Trophoblast cell (in vitro differentiated cells and primary cell): ENCODE measurements at regions not wholly inside any gene's neighbourhood (a gene's known extent, or its start where the extent isn't known, plus 50 kb on each side); places are given as distances from the start of the nearest gene placed in this dataset.
"Not testable (repeated sequence)": the region's sequence is repeated elsewhere in the genome, so short reads cannot be mapped to it uniquely, and the experiment has no call there.

Experiments
- DNase-seq, 2 donors: peaks; one replicate each; pipeline ENCODE4 v3.0.0-alpha.2; 2016
- H2AFZ ChIP-seq: 2 replicates; pipeline ENCODE4 v1.6.1; 2013; ENCODE audit warnings: low read length, moderate library complexity, mild to moderate bottlenecking; ENCODE audit not compliant: insufficient read depth, poor library complexity
- H2AK5ac ChIP-seq: 2 replicates; pipeline ENCODE4 v1.6.1; 2013; ENCODE audit warnings: mild to moderate bottlenecking, low read length
- H2BK120ac ChIP-seq: 2 replicates; pipeline ENCODE4 v1.6.1; 2013; ENCODE audit warnings: low read length, mild to moderate bottlenecking, moderate library complexity; ENCODE audit not compliant: insufficient read depth, poor library complexity
- H2BK12ac ChIP-seq: 2 replicates; pipeline ENCODE4 v1.6.1; 2013; ENCODE audit warnings: mild to moderate bottlenecking, low read length, moderate library complexity
- H2BK5ac ChIP-seq: 2 replicates; pipeline ENCODE4 v1.6.1; 2013; ENCODE audit warnings: low read length, low read depth, moderate library complexity, mild to moderate bottlenecking; ENCODE audit not compliant: poor library complexity
- H3K14ac ChIP-seq: 2 replicates; pipeline ENCODE4 v1.6.1; 2013; ENCODE audit warnings: mild to moderate bottlenecking, low read length
- H3K18ac ChIP-seq: 2 replicates; pipeline ENCODE4 v1.6.1; 2013; ENCODE audit warnings: mild to moderate bottlenecking, low read length
- H3K23ac ChIP-seq: 2 replicates; pipeline ENCODE4 v1.6.1; 2013; ENCODE audit warnings: low read length
- H3K27ac ChIP-seq: 2 replicates; pipeline ENCODE4 v1.5.1; 2013; ENCODE audit warnings: low read depth, mild to moderate bottlenecking, inconsistent platforms, low read length, moderate library complexity
- H3K27me3 ChIP-seq: 2 replicates; pipeline ENCODE4 v1.6.1; 2013; ENCODE audit warnings: inconsistent platforms, mild to moderate bottlenecking, low read length, moderate library complexity; ENCODE audit not compliant: insufficient read depth
- H3K36me3 ChIP-seq, 2 experiments: 1 replicate in 1 of 2; 2 replicates in 1 of 2; pipeline ENCODE4 v1.6.1; 2013; ENCODE audit warnings: low read length in 2 of 2, mild to moderate bottlenecking in 2 of 2, moderate library complexity in 1 of 2; ENCODE audit not compliant: insufficient read depth in 2 of 2, control insufficient read depth in 1 of 2
- H3K4ac ChIP-seq: 2 replicates; pipeline ENCODE4 v1.6.1; 2013; ENCODE audit warnings: low read depth, mild to moderate bottlenecking, low read length, moderate library complexity
- H3K4me1 ChIP-seq, 2 experiments: 1 replicate in 1 of 2; 2 replicates in 1 of 2; pipeline ENCODE4 v1.6.1; 2013; ENCODE audit warnings: low read length in 2 of 2, mild to moderate bottlenecking in 2 of 2, moderate library complexity in 1 of 2; ENCODE audit not compliant: insufficient read depth in 2 of 2, control insufficient read depth in 1 of 2
- H3K4me2 ChIP-seq: 2 replicates; pipeline ENCODE4 v1.6.1; 2013; ENCODE audit warnings: inconsistent platforms, mild to moderate bottlenecking, low read length, moderate library complexity
- H3K4me3 ChIP-seq: 2 replicates; pipeline ENCODE4 v1.5.1; 2013; ENCODE audit warnings: mild to moderate bottlenecking, low read depth, low read length, inconsistent platforms
- H3K79me1 ChIP-seq: one replicate; pipeline ENCODE4 v1.6.1; 2013; ENCODE audit warnings: low read length
- H3K79me2 ChIP-seq: 2 replicates; pipeline ENCODE4 v1.6.1; 2013; ENCODE audit warnings: low read length, mild to moderate bottlenecking; ENCODE audit not compliant: control insufficient read depth, insufficient read depth, poor library complexity
- H3K9ac ChIP-seq: 2 replicates; pipeline ENCODE4 v1.6.1; 2013; ENCODE audit warnings: mild to moderate bottlenecking, low read length
- H3K9me3 ChIP-seq: 2 replicates; pipeline ENCODE4 v1.6.1; 2013; ENCODE audit warnings: low read depth, mild to moderate bottlenecking, control low read depth, inconsistent platforms, low read length; ENCODE audit not compliant: insufficient read depth
- H4K12ac ChIP-seq: 2 replicates; pipeline ENCODE4 v1.6.1; 2013; ENCODE audit warnings: low read depth, mild to moderate bottlenecking, low read length, moderate library complexity
- H4K8ac ChIP-seq: 2 replicates; pipeline ENCODE4 v1.6.1; 2013; ENCODE audit warnings: low read depth, mild to moderate bottlenecking, low read length, moderate library complexity
- H4K91ac ChIP-seq: one replicate; pipeline ENCODE4 v1.6.1; 2013; ENCODE audit warnings: low read depth, mild to moderate bottlenecking, low read length, moderate library complexity
- WGBS: extraction: QIAGEN DNeasy Blood & Tissue Kit; methylation state at CpG from one replicate; pipeline ENCODE4 v1.1.7; 2013; ENCODE audit warnings: missing lambda C conversion rate; ENCODE audit not compliant: insufficient read length, insufficient coverage; ENCODE audit errors: extremely low coverage; 5-methylcytosine and 5-hydroxymethylcytosine counted together

DNA sequence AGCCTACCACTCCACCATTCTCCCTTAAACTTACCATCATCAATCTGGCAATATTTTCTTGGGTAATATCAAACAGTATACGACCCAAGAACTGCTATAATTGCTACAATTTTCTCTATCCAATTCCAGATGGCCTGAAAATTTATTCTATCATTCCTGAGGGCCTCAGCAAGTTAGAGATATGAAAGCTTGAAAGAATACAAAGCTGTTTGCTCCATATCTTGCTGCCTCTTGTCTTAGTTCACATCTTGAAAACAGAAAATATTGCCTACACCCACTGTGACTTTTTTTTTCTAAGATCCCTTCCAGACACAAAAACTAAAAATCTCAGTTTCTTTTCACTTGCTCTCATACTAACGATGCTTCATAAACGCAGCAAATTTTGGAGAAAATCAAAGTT is 898.9 kb downstream of the OTOL1 start:
- WGBS, result no CpG with 5 or more reads among the region's 3 CpGs

GRCh38 chr3:162398554-162398953 is 901.9 kb downstream of the OTOL1 start:
- H3K27me3 ChIP-seq, result no peaks in the 10 kb centered on the region
- no peaks in the 10 kb centered on the region for H3K79me2 ChIP-seq
- H3K18ac ChIP-seq, result no peak overlapping the region
- no peak overlapping the region for H3K4ac ChIP-seq
- H3K9ac ChIP-seq, result no peak overlapping the region
- WGBS, result no CpG with 5 or more reads among the region's 2 CpGs
- no peak for DNase-seq
- H2BK12ac ChIP-seq, result no peak overlapping the region
- no peak overlapping the region for H4K8ac ChIP-seq
- no peaks in the 10 kb centered on the region for H3K4me1 ChIP-seq
- no peak overlapping the region for H2BK120ac ChIP-seq
- no peak overlapping the region for H3K4me3 ChIP-seq
- no peak overlapping the region for H3K23ac ChIP-seq
- H3K9me3 ChIP-seq, result no peaks in the 10 kb centered on the region
- no peak overlapping the region for H3K4me2 ChIP-seq
- no peak overlapping the region for H2BK5ac ChIP-seq
- no peak overlapping the region for H4K12ac ChIP-seq
- no peak overlapping the region for H2AK5ac ChIP-seq
- no peak overlapping the region for H3K14ac ChIP-seq
- no peak overlapping the region for H3K27ac ChIP-seq
- H3K79me1 ChIP-seq, result no peaks in the 10 kb centered on the region
- no peaks in the 10 kb centered on the region for H3K36me3 ChIP-seq
- no peak overlapping the region for H2AFZ ChIP-seq
- no peak overlapping the region for H4K91ac ChIP-seq

More for the DNA sequence above, 898.9 kb downstream of the OTOL1 start:
- H3K4me3 ChIP-seq, result no peak overlapping the region
- no peak overlapping the region for H3K4ac ChIP-seq
- H3K79me1 ChIP-seq, result no peaks in the 10 kb centered on the region
- no peak overlapping the region for H2BK120ac ChIP-seq
- H2BK12ac ChIP-seq, result no peak overlapping the region
- no peaks in the 10 kb centered on the region for H3K4me1 ChIP-seq
- no peak overlapping the region for H3K14ac ChIP-seq
- no peak overlapping the region for H3K4me2 ChIP-seq
- no peak overlapping the region for H4K12ac ChIP-seq
- H3K36me3 ChIP-seq, result no peaks in the 10 kb centered on the region
- H3K27ac ChIP-seq, result no peak overlapping the region
- no peak overlapping the region for H3K9ac ChIP-seq
- H3K79me2 ChIP-seq, result no peaks in the 10 kb centered on the region
- no peaks in the 10 kb centered on the region for H3K9me3 ChIP-seq
- H3K27me3 ChIP-seq, result no peaks in the 10 kb centered on the region
- H2AK5ac ChIP-seq, result no peak overlapping the region
- no peak overlapping the region for H2AFZ ChIP-seq
- no peak for DNase-seq
- no peak overlapping the region for H3K18ac ChIP-seq
- H2BK5ac ChIP-seq, result no peak overlapping the region
- H4K91ac ChIP-seq, result no peak overlapping the region
- H4K8ac ChIP-seq, result no peak overlapping the region
- no peak overlapping the region for H3K23ac ChIP-seq

- H3K27ac ChIP-seq, result no peak overlapping the region
- no peak for DNase-seq
- H2BK12ac ChIP-seq, result no peak overlapping the region
- H3K14ac ChIP-seq, result no peak overlapping the region
- no peaks in the 10 kb centered on the region for H3K36me3 ChIP-seq
- H2BK120ac ChIP-seq, result no peak overlapping the region
- H3K27me3 ChIP-seq, result no peaks in the 10 kb centered on the region
- H4K8ac ChIP-seq, result no peak overlapping the region
- H3K18ac ChIP-seq, result no peak overlapping the region
- H3K79me1 ChIP-seq, result no peaks in the 10 kb centered on the region
- no peak overlapping the region for H3K4me3 ChIP-seq
- no peaks in the 10 kb centered on the region for H3K4me1 ChIP-seq
- H4K12ac ChIP-seq, result no peak overlapping the region
- no peak overlapping the region for H3K4me2 ChIP-seq
- no peaks in the 10 kb centered on the region for H3K79me2 ChIP-seq
- no peak overlapping the region for H2BK5ac ChIP-seq
- no CpG with 5 or more reads among the region's 3 CpGs for WGBS
- H4K91ac ChIP-seq, result no peak overlapping the region
- no peak overlapping the region for H3K4ac ChIP-seq
- no peak overlapping the region for H2AK5ac ChIP-seq
- no peak overlapping the region for H3K9ac ChIP-seq
- H3K23ac ChIP-seq, result no peak overlapping the region
- H3K9me3 ChIP-seq, result no peaks in the 10 kb centered on the region
- no peak overlapping the region for H2AFZ ChIP-seq
These were observed 904.1 kb downstream of the OTOL1 start for GRCh38 chr3:162400697-162401096.

GRCh38 chr3:162411556-162411955 is 914.9 kb downstream of the OTOL1 start:
- not testable (repeated sequence) for H3K23ac ChIP-seq, H2BK120ac ChIP-seq, H3K27ac ChIP-seq, H3K4me1 ChIP-seq, H3K27me3 ChIP-seq, H4K91ac ChIP-seq, H2AFZ ChIP-seq, H2BK12ac ChIP-seq, H3K79me2 ChIP-seq, H4K8ac ChIP-seq, H3K36me3 ChIP-seq, H2AK5ac ChIP-seq, H3K14ac ChIP-seq, H3K18ac ChIP-seq, H3K9me3 ChIP-seq, H3K4me2 ChIP-seq, H3K79me1 ChIP-seq, H3K9ac ChIP-seq, H3K4ac ChIP-seq, H2BK5ac ChIP-seq, H4K12ac ChIP-seq, DNase-seq, H3K4me3 ChIP-seq
- no CpG with 5 or more reads among the region's 23 CpGs for WGBS
